Peyer's patch (tissue), 4 donors: ENCODE measurements at regions not wholly inside any gene's neighbourhood (a gene's known extent, or its start where the extent isn't known, plus 50 kb on each side); places are given as distances from the start of the nearest gene placed in this dataset.

Experiments
- CTCF ChIP-seq, 6 experiments: fragments of 450-650 bp in 4 of 6; fragments of 200-600 bp in 2 of 6; sonication (generic) in 1 of 6; IDR thresholded peaks; one replicate each; pipeline ENCODE4 v1.5.1; 2017 to 2019; ENCODE audit warnings: antibody characterized with exemption in 6 of 6, mild to moderate bottlenecking in 3 of 6, moderate library complexity in 1 of 6
- POLR2A ChIP-seq, 2 donors: fragments of 450-650 bp; IDR thresholded peaks; one replicate each; pipeline ENCODE4 v1.5.1; 2017; ENCODE audit warnings: antibody characterized with exemption in 2 of 2, mild to moderate bottlenecking in 2 of 2, moderate library complexity in 2 of 2

- TF ChIP-seq CTCF (IDR thresholded peaks at IDR 0.05) (no peak), POLR2A (IDR thresholded peaks at IDR 0.05) (no peak)
Measured at GRCh38 chr17:83148317-83149028, 69.1 kb downstream of the METRNL start.
